SK-N-SH treated with all-trans-retinoic acid at 6 μM for 48 hours (cell line): ENCODE measurements at regions not wholly inside any gene's neighbourhood (a gene's known extent, or its start where the extent isn't known, plus 50 kb on each side); places are given as distances from the start of the nearest gene placed in this dataset.

Experiments used
- ATAC-seq: fragments of 200-7000 bp; cut with Tn5 transposase; 3 replicates; pipeline ENCODE4 v1.9.1; 2020; ENCODE audit warnings: mild to moderate bottlenecking, moderate library complexity
- ARNTL ChIP-seq: fragments of 450-650 bp; formaldehyde crosslinking; IDR thresholded peaks from 2 replicates; pipeline ENCODE4 v1.5.0; 2020; ENCODE audit warnings: low read depth, mild to moderate bottlenecking, moderate library complexity, borderline replicate concordance
- CSDC2 ChIP-seq: fragments of 250-450 bp; sonication (Bioruptor Pico); IDR thresholded peaks from 2 replicates; pipeline ENCODE4 v1.5.0; 2020; ENCODE audit warnings: mild to moderate bottlenecking, moderate library complexity
- CSRNP3 ChIP-seq: fragments of 250-450 bp; sonication (Bioruptor Pico); IDR thresholded peaks from 2 replicates; pipeline ENCODE4 v1.5.1; 2021; ENCODE audit warnings: mild to moderate bottlenecking, moderate library complexity
- ISL1 ChIP-seq: fragments of 250-450 bp; sonication (Bioruptor Pico); IDR thresholded peaks from 2 replicates; pipeline ENCODE4 v2.1.2; 2022; ENCODE audit warnings: mild to moderate bottlenecking, moderate library complexity
- OSR1 ChIP-seq: fragments of 250-450 bp; sonication (Bioruptor Pico); IDR thresholded peaks from 2 replicates; pipeline ENCODE4 v1.8.0; 2022; ENCODE audit warnings: moderate library complexity, mild to moderate bottlenecking, inconsistent platforms
- PATZ1 ChIP-seq: fragments of 250-450 bp; sonication (Bioruptor Pico); IDR thresholded peaks from 2 replicates; pipeline ENCODE4 v1.8.0; 2020; ENCODE audit warnings: mild to moderate bottlenecking, moderate library complexity, borderline replicate concordance
- POU6F1 ChIP-seq: fragments of 250-450 bp; sonication (Bioruptor Pico); IDR thresholded peaks from 2 replicates; pipeline ENCODE4 v1.8.0; 2021; ENCODE audit warnings: low read depth, mild to moderate bottlenecking, moderate library complexity, borderline replicate concordance
- ZC3H10 ChIP-seq: fragments of 250-450 bp; sonication (Bioruptor Pico); IDR thresholded peaks from 2 replicates; pipeline ENCODE4 v1.5.1; 2021; ENCODE audit warnings: mild to moderate bottlenecking, moderate library complexity
- ZNF70 ChIP-seq: fragments of 450-650 bp; formaldehyde crosslinking; IDR thresholded peaks from 2 replicates; pipeline ENCODE4 v1.5.0; 2020; ENCODE audit warnings: mild to moderate bottlenecking, moderate library complexity
- ZNF8 ChIP-seq: fragments of 450-650 bp; formaldehyde crosslinking; IDR thresholded peaks from 2 replicates; pipeline ENCODE4 v1.5.0; 2020; ENCODE audit warnings: mild to moderate bottlenecking, moderate library complexity
- TF ChIP-seq, protein P1 (sequence below): fragments of 250-450 bp; sonication (Bioruptor Pico); IDR thresholded peaks from 2 replicates; pipeline ENCODE4 v1.5.0; 2020; ENCODE audit warnings: mild to moderate bottlenecking, moderate library complexity

DNA sequence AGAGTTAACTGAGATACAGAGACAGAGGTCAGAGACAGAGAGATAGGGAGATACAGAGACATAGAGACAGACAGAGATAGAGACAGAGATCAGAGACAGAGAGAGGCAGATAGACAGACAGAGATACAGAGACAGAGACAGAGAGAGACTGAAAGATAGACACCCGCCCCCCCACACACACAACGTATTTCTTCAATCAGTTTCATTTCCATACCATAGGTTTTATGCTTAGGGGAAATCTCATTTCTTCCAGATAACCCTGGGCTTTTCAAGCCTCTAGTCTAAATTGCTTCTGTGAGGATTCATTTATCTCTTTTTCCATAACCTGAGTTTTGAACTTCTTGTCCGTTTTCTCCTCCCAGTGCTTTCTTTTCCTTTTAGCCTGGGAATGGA is 94.6 kb downstream of the CD8B2 start (continued):
- TF ChIP-seq ZC3H10 (CRISPR knock-in tag), result no peak
- TF ChIP-seq, all 23 proteins: peak for 0

- peak; percentile 99 for ATAC-seq
- TF ChIP-seq CSRNP3 (CRISPR knock-in tag) (no peak), PATZ1 (CRISPR knock-in tag) (no peak), CSDC2 (CRISPR knock-in tag) (no peak), ISL1 (CRISPR knock-in tag) (no peak; the same call in 1 of the 2 replicates)
- TF ChIP-seq, protein P1, sequence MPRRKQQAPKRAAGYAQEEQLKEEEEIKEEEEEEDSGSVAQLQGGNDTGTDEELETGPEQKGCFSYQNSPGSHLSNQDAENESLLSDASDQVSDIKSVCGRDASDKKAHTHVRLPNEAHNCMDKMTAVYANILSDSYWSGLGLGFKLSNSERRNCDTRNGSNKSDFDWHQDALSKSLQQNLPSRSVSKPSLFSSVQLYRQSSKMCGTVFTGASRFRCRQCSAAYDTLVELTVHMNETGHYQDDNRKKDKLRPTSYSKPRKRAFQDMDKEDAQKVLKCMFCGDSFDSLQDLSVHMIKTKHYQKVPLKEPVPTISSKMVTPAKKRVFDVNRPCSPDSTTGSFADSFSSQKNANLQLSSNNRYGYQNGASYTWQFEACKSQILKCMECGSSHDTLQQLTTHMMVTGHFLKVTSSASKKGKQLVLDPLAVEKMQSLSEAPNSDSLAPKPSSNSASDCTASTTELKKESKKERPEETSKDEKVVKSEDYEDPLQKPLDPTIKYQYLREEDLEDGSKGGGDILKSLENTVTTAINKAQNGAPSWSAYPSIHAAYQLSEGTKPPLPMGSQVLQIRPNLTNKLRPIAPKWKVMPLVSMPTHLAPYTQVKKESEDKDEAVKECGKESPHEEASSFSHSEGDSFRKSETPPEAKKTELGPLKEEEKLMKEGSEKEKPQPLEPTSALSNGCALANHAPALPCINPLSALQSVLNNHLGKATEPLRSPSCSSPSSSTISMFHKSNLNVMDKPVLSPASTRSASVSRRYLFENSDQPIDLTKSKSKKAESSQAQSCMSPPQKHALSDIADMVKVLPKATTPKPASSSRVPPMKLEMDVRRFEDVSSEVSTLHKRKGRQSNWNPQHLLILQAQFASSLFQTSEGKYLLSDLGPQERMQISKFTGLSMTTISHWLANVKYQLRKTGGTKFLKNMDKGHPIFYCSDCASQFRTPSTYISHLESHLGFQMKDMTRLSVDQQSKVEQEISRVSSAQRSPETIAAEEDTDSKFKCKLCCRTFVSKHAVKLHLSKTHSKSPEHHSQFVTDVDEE, result no peak
These were observed 95.3 kb downstream of the CD8B2 start for GRCh38 chr2:106582148-106583143.

- no peak for TF ChIP-seq PATZ1 (CRISPR knock-in tag)
- TF ChIP-seq, all 23 proteins: peak for 0
- ATAC-seq, result no peak
These were observed 97.3 kb downstream of the CD8B2 start for GRCh38 chr2:106584304-106584954.

GRCh38 chr2:106596844-106597243 is 109.7 kb downstream of the CD8B2 start:
- 0 out of 3 replicates have a peak, but pooled peaks have one; percentile 30 for ATAC-seq
- TF ChIP-seq ZNF70 (CRISPR knock-in tag) (no peak), PATZ1 (CRISPR knock-in tag) (no peak), ZNF8 (CRISPR knock-in tag) (no peak), POU6F1 (CRISPR knock-in tag) (no peak), ARNTL (CRISPR knock-in tag) (no peak), ZC3H10 (CRISPR knock-in tag) (no peak), OSR1 (CRISPR knock-in tag) (no peak), ISL1 (CRISPR knock-in tag) (no peak)
- TF ChIP-seq, all 23 proteins: peak for 0
